ENCODE measurements at regions not wholly inside any gene's neighbourhood (a gene's known extent, or its start where the extent isn't known, plus 50 kb on each side); places are given as distances from the start of the nearest gene placed in this dataset.
"Not testable (repeated sequence)": the region's sequence is repeated elsewhere in the genome, so short reads cannot be mapped to it uniquely, and the experiment has no call there.

- DNase-seq, result no peak
Measured at GRCh38 chr5:167050568-167051401, 1240.7 kb upstream of the WWC1 start.

GRCh38 chr5:167051402-167051768 lies 1240.1 kb upstream of the WWC1 start:
- no peak for DNase-seq

GRCh38 chr5:167052791-167053190 lies 1238.7 kb upstream of the WWC1 start:
- no peak for DNase-seq

GRCh38 chr5:167057665-167058064 lies 1233.8 kb upstream of the WWC1 start:
- no peak for DNase-seq

GRCh38 chr5:167061695-167062094 lies 1229.8 kb upstream of the WWC1 start:
- DNase-seq, result no peak

- no peak for DNase-seq
Measured at GRCh38 chr5:167063116-167063515, 1228.3 kb upstream of the WWC1 start.

- DNase-seq, result peak; percentile 29 to 74
Measured at GRCh38 chr5:167063788-167064187, 1227.7 kb upstream of the WWC1 start.

GRCh38 chr5:167064198-167064776 lies 1227.2 kb upstream of the WWC1 start:
- peak; percentile 73 to 94 for DNase-seq

GRCh38 chr5:167065794-167066193 lies 1225.7 kb upstream of the WWC1 start:
- DNase-seq, result no peak

GRCh38 chr5:167071981-167072610 lies 1219.3 kb upstream of the WWC1 start:
- DNase-seq, result no peak

GRCh38 chr5:167081561-167081960 lies 1209.9 kb upstream of the WWC1 start:
- DNase-seq, result no peak

GRCh38 chr5:167096816-167097215 lies 1194.6 kb upstream of the WWC1 start:
- DNase-seq, result no peak

GRCh38 chr5:167104351-167104750 lies 1187.1 kb upstream of the WWC1 start:
- DNase-seq, result no peak

- no peak for DNase-seq
Measured at GRCh38 chr5:167105941-167106340, 1185.5 kb upstream of the WWC1 start.

- no peak for DNase-seq
Measured at GRCh38 chr5:167107684-167108083, 1183.8 kb upstream of the WWC1 start.

GRCh38 chr5:167108266-167108665 lies 1183.2 kb upstream of the WWC1 start:
- not testable (repeated sequence) for DNase-seq

- no peak for DNase-seq
Measured at GRCh38 chr5:167112556-167112955, 1178.9 kb upstream of the WWC1 start.

- no peak for DNase-seq
Measured at GRCh38 chr5:167122267-167122666, 1169.2 kb upstream of the WWC1 start.

- DNase-seq, result no peak
Measured at GRCh38 chr5:167123126-167123525, 1168.3 kb upstream of the WWC1 start.

- no peak for DNase-seq
Measured at GRCh38 chr5:167128581-167128980, 1162.9 kb upstream of the WWC1 start.

GRCh38 chr5:167140548-167141291 lies 1150.7 kb upstream of the WWC1 start:
- no peak for DNase-seq

- no peak for DNase-seq
Measured at GRCh38 chr5:167143716-167144115, 1147.7 kb upstream of the WWC1 start.

- no peak for DNase-seq
Measured at GRCh38 chr5:167145841-167146240, 1145.6 kb upstream of the WWC1 start.

All from NCI-H524 (cell line).